MCF 10A (cell line): ENCODE measurements at regions not wholly inside any gene's neighbourhood (a gene's known extent, or its start where the extent isn't known, plus 50 kb on each side); places are given as distances from the start of the nearest gene placed in this dataset.

Source experiments
- BruUV-seq: library from RNA; stranded (reverse); fragments of 400-500 nt; replicated peaks from 2 replicates; lab custom pipeline; 2021; lab: Mats Ljungman, UMichigan
- CTCF ChIA-PET: fragments of 300-600 bp; sonication (Branson Sonifier 250); formaldehyde crosslinking; extraction: SDS; loops from one replicate; lab custom pipeline; 2021; ENCODE audit warnings: antibody characterized with exemption, inconsistent platforms; lab: Yijun Ruan, JAX
- POLR2A ChIA-PET: fragments of 300-600, 350-650 bp; sonication (Branson Sonifier 250); formaldehyde crosslinking; extraction: SDS; loops from one replicate; lab custom pipeline; 2020; ENCODE audit warnings: antibody characterized with exemption, inconsistent platforms; lab: Yijun Ruan, JAX
- DNase-seq: peaks from one replicate; pipeline ENCODE4 v3.0.0-alpha.2; 2018; ENCODE audit not compliant: unreplicated experiment
- H3K27ac Mint-ChIP-seq: one replicate; pipeline ENCODE4 v1.8.0; 2022; ENCODE audit warnings: mild to moderate bottlenecking, low read depth, mixed read lengths; ENCODE audit not compliant: unreplicated experiment
- H3K27me3 Mint-ChIP-seq: one replicate; pipeline ENCODE4 v1.8.0; 2022; ENCODE audit warnings: mixed read lengths; ENCODE audit not compliant: insufficient read depth, unreplicated experiment
- H3K36me3 Mint-ChIP-seq: one replicate; pipeline ENCODE4 v1.8.0; 2022; ENCODE audit warnings: mild to moderate bottlenecking, moderate library complexity, mixed read lengths; ENCODE audit not compliant: insufficient read depth, unreplicated experiment
- H3K4me1 Mint-ChIP-seq: one replicate; pipeline ENCODE4 v1.8.0; 2022; ENCODE audit warnings: mixed read lengths; ENCODE audit not compliant: insufficient read depth, unreplicated experiment
- H3K4me3 Mint-ChIP-seq: one replicate; pipeline ENCODE4 v1.8.0; 2022; ENCODE audit warnings: mild to moderate bottlenecking, moderate library complexity, mixed read lengths; ENCODE audit not compliant: unreplicated experiment
- H3K9me3 Mint-ChIP-seq: one replicate; pipeline ENCODE4 v1.8.0; 2022; ENCODE audit warnings: mixed read lengths; ENCODE audit not compliant: unreplicated experiment
- intact Hi-C: fragments of 100-400 bp; cut with micrococcal nuclease; formaldehyde crosslinking; loops from 2 replicates; pipeline ENCODE4 v1.14.1; 2022
- TF ChIP-seq, protein P1 (sequence below): fragments of 200-600 bp; IDR thresholded peaks from one replicate; pipeline ENCODE4 v1.8.0; 2022; ENCODE audit warnings: antibody characterized with exemption, mild to moderate bottlenecking; ENCODE audit not compliant: unreplicated experiment

DNA sequence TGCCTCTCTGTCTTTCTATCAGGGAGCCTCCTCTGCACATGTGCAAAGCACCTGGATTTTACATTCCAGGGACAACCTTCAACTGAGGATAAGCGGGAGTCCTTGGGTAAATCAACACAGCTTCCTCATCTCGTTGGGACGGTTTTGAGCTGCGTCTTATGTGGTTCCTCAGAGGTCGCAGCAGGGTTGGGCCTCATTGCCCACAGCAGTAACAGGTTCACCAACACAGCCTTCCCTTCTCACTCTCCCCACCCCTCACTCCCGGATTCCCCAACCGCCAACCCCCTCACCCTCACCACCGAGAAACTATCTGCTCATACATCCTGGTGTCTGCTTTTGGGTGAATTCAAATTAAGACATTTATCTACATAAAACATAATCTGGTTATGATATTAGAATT lies 155.8 kb upstream of the GGTLC1 start:
- Mint-ChIP-seq H3K27ac (no peak overlapping the region), H3K36me3 (no peaks in the 10 kb centered on the region), H3K27me3 (no peaks in the 10 kb centered on the region), H3K9me3 (peaks cover 43% of the 10 kb centered on the region), H3K4me3 (no peak overlapping the region), H3K4me1 (no peaks in the 10 kb centered on the region)
- intact Hi-C loops, result no loop called here
- ChIA-PET POLR2A (no interaction called here), CTCF (interaction anchor here (0.9 kb wide), 1 partner anchor 307 kb away, joined by 3 read pairs; no protein-coding TSS in a partner anchor)
- BruUV-seq, result no TSS peak
- TF ChIP-seq, protein P1, sequence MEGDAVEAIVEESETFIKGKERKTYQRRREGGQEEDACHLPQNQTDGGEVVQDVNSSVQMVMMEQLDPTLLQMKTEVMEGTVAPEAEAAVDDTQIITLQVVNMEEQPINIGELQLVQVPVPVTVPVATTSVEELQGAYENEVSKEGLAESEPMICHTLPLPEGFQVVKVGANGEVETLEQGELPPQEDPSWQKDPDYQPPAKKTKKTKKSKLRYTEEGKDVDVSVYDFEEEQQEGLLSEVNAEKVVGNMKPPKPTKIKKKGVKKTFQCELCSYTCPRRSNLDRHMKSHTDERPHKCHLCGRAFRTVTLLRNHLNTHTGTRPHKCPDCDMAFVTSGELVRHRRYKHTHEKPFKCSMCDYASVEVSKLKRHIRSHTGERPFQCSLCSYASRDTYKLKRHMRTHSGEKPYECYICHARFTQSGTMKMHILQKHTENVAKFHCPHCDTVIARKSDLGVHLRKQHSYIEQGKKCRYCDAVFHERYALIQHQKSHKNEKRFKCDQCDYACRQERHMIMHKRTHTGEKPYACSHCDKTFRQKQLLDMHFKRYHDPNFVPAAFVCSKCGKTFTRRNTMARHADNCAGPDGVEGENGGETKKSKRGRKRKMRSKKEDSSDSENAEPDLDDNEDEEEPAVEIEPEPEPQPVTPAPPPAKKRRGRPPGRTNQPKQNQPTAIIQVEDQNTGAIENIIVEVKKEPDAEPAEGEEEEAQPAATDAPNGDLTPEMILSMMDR, result no peak
- DNase-seq, result no peak

DNA sequence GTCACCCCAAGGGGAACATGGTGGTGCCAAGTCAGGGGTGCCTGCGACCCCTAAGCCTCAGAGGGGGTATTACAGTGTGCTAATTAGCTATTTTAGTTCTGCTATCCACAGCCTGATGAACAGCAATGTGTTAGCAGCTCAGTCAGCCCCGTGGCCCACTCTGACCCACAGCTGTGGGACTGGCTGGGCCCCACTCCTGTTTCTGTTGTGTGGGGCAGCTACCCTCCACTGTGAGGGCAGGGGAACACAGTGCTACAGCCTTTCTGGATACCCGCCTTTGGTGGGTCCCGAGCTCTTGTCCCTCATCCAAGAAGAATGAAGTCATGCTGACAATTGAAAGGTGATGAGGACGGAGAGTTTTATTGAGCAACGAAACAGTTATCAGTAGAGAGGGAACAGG lies 152.5 kb upstream of the GGTLC1 start:
- intact Hi-C loops, result no loop called here
- TF ChIP-seq, protein P1, result no peak
- Mint-ChIP-seq H3K4me1 (no peaks in the 10 kb centered on the region), H3K27me3 (no peaks in the 10 kb centered on the region), H3K4me3 (no peak overlapping the region), H3K36me3 (no peaks in the 10 kb centered on the region), H3K9me3 (peaks cover 36% of the 10 kb centered on the region), H3K27ac (no peak overlapping the region)
- BruUV-seq, result no TSS peak
- ChIA-PET POLR2A (no interaction called here), CTCF (no interaction called here)
- no peak for DNase-seq

DNA sequence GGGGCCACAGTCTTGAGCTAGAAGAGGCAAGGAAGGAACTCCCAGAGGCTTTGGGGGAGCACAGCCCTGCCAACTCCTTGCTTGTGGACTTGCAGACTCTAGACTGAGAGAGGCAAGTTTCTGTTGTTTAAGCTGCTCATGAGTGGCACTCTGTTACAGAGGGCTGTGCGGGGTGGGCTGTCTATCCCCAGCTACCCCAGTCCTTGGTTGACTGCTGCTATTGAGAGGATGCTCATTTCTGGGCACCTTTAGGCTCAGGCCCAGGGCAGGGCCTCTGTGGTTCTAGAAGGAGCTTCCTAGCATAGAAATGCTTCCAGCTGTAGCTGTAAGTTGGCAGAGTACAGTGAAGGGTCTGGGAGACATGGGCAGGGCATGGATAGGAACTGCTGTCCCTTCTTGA lies 151.3 kb upstream of the GGTLC1 start:
- no TSS peak for BruUV-seq
- DNase-seq, result no peak
- POLR2A ChIA-PET, result no interaction called here
- no peak overlapping the region for H3K27ac Mint-ChIP-seq
- TF ChIP-seq, protein P1, result no peak
- no peak overlapping the region for H3K4me3 Mint-ChIP-seq
- no peaks in the 10 kb centered on the region for H3K4me1 Mint-ChIP-seq
- no peaks in the 10 kb centered on the region for H3K27me3 Mint-ChIP-seq
- intact Hi-C loops, result no loop called here
- H3K9me3 Mint-ChIP-seq, result peaks cover 36% of the 10 kb centered on the region
- CTCF ChIA-PET, result interaction anchor here (0.7 kb wide), 1 partner anchor 751 kb away, joined by 3 read pairs; no protein-coding TSS in a partner anchor
- H3K36me3 Mint-ChIP-seq, result no peaks in the 10 kb centered on the region

DNA sequence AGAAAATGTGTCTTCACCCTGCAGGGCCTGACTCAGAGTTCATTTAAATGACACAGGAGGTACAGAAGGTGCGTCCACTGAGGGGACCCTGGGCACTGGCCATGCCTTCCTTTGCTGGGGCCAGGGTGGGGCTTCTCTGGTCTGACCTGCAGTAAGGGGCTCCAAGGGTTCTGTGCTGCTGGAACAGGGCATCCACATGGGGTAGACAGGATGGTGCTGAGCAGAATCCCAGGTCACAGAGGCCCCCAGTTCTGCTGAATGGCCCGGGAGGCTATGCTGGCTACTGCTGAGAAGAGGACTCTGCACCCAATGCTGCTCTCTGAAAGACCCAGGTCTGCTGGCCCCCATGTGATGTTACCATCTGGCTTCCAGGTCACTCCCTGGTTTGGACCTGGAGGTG lies 150.4 kb upstream of the GGTLC1 start:
- ChIA-PET POLR2A (no interaction called here), CTCF (interaction anchor here (0.7 kb wide), 1 partner anchor 752 kb away, joined by 3 read pairs; no protein-coding TSS in a partner anchor)
- Mint-ChIP-seq H3K4me3 (no peak overlapping the region), H3K4me1 (no peaks in the 10 kb centered on the region), H3K9me3 (peaks cover 37% of the 10 kb centered on the region), H3K36me3 (no peaks in the 10 kb centered on the region), H3K27me3 (no peaks in the 10 kb centered on the region), H3K27ac (no peak overlapping the region)
- DNase-seq, result no peak
- intact Hi-C loops, result no loop called here
- no TSS peak for BruUV-seq
- TF ChIP-seq, protein P1, result no peak
